ENCODE measurements at regions not wholly inside any gene's neighbourhood (a gene's known extent, or its start where the extent isn't known, plus 50 kb on each side); places are given as distances from the start of the nearest gene placed in this dataset.

- no peak for DNase-seq
These were observed 357.4 kb upstream of the IL12A start for GRCh38 chr3:159631226-159631625.

DNA sequence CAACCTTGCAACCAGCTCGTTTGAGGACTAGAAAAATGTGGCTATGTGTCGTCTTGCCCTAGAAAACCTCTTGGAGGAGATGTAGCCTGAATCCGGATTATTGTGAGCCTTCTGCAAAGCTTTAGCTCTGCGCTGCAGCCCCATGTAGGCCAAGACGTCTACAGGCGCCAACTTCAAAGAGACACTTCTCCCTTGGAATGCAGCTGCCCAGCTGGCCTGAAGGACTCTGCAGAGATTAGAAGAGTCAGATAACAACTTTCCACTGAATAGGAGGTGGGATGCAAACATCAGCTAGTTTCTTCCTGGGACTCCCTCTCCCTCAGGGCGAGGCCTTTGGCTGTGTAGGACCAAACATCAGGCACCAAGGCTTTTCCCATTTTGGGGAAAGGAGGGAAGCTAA lies 356.5 kb upstream of the IL12A start:
- DNase-seq = no peak

GRCh38 chr3:159632851-159633250 lies 355.8 kb upstream of the IL12A start:
- DNase-seq = no peak

DNA sequence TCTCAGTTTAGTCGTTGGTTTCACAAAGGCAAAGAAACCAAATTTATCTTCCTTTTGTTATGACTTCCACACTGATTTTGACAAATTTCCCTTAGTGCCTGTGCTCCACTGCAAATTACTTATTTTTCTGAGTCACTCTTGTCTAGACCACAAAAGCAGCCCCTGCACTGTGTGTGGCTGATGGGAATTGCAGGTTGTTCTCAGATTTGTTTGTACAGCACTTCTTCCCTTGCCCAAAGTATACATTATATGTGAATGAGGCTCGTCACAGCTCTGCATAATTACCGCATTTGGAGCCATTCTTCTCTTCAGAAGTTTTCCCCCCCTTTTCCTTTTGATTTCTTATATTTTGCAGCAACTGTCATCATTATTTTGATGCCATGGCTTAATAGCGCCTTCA lies 354.2 kb upstream of the IL12A start:
- DNase-seq = no peak

DNA sequence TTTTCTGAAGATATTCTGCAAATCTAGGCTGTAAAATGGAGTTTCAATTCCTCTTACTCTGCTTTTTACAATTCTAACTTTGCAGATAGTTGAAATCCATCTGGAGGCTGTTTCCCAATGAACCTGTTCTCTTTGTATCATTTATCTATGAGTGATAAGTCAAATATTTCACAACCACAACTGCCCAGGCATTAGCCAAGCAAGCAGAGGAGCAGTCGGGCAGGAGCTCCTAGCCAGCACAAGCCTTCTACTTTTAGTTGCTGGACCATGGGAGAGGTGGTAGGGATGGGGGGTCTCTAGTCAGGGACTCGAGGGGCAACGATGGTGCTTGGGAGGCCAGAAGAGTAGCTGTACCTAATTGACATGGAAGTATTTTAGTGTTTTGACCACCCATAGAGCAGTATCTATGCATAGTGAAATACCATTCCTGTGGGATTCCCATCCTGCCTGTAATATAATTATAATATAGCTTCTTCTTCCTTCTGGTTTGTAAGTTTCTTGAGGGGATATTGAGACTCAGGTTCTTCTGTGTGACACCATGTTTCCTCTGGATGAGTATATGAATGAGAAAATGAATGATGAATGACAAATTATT lies 353.5 kb upstream of the IL12A start:
- DNase-seq = no peak

- DNase-seq = no peak
These were observed 350.6 kb upstream of the IL12A start for GRCh38 chr3:159637883-159638542.

GRCh38 chr3:159640225-159640624 lies 348.4 kb upstream of the IL12A start:
- no peak for DNase-seq

DNA sequence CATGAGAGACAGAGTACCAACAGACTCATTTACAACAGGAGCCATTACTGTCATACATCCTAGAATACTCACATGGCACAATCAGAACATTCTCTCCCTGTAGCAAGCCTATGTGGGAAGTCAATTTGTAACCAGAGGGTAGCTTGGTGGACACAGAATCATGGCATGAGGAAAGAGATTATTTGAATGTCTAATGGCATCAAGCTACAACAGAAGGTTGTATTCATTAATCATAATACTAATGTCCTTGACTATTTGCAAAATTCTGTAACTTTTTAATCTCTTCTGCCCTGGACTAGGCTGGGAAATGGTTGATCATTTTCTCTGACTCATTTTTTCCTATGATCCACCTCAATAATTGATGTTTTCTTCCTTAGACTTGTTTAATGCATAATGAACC lies 345.2 kb upstream of the IL12A start:
- DNase-seq = no peak

DNA sequence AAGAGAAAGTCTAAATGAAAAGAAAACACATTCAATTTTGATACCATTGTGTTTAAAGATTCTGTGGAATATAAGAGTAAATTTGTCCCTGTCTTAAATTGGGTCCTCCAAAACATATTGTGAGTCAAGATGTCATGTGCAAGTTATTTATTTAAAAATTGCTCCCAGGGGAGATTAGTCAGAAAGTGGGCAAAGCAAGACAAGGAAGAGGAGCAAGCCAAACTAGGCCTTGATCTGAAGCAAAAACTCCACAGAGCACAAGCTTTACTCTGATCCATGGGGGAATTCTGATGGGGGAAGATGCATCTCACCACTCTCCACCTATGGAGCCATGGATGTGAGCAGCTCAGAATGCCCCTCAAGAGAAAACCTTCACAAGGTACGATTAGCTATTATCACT lies 342.8 kb upstream of the IL12A start:
- no peak for DNase-seq

DNA sequence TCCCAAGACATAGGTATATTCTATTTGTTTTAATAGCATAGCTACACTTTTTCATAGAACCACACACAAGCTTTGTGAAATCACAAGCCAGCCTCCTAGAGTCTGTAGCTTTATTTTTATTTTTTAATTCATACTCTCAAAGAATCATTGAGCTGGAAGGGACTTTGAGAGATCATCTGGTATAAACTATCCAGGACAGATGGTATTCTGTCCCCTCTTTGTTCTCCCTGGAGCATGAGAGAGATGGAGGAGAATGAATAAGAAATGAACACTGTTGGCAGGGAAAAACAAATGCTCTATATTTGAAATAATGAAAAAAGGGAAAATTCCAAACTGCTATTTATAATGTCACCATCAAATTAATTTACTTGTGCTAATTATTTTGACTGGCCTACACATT lies 338.7 kb upstream of the IL12A start:
- DNase-seq = no peak

GRCh38 chr3:159650726-159651125 lies 337.9 kb upstream of the IL12A start:
- DNase-seq = no peak

GRCh38 chr3:159652452-159652851 lies 336.2 kb upstream of the IL12A start:
- no peak for DNase-seq

DNA sequence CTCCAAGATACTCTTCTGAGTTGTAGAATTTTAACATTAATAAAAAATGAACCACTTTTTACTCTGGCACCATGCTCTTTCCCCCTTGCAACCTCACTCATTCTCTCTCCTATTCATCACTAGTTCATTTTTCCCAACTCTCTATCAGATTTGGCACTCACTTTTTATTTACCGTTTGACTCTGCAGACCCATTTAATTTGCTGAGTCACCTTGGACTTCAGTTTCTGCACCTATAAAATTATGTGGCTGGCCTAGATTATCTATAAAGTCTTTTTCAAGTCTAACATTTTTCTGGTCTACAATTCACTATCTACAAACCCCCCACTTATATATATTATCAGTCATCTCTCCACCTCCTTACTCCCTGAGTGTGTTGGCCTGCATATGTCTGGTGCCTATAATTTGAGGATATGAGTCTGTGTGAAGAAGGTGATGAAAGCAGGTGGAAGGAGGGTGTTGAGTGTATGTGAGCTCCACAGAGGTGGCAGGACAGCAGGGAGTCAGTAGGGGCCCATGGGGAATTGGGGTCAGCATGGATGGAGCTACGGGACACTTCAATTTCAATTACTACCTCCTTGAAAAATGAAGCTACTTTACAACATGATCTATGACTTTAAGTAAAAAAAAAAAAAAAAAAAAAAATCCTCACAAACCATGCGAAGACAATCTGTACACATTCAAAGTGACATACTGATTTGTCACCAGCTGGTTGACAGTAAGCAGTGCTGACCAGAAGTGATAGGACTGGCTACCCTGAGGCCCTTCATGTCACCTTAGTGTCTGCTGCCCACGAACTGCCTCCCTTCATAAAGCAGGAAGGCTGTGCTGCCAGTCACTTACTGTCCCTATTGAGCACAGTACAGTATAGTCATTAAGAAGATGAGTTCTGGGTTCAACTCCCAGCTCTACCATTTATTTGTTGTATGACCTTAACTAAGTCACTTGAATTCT lies 334.2 kb upstream of the IL12A start:
- no peak for DNase-seq

- no peak for DNase-seq
These were observed 333.4 kb upstream of the IL12A start for GRCh38 chr3:159655202-159655601.

GRCh38 chr3:159657176-159657575 lies 331.5 kb upstream of the IL12A start:
- DNase-seq = no peak

DNA sequence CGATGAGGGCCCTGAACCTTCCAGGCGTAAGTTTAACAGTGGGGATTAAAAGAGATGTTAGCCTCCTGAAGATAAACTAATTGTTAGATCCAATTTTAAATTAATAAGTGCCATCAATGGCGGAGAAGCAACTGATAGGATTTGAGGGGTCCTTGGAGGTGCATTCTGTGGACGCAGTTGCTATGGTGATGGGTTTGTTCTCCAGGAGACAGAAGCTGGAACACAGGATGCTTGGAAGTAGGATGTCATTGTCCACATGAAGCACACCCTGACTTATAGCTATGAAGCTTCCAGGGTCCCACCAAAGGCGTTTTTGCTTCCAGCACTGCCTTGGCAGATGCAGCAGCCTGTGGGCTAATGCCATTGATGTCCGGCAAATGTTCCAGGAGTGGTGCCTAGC lies 331.0 kb upstream of the IL12A start:
- DNase-seq = no peak

DNA sequence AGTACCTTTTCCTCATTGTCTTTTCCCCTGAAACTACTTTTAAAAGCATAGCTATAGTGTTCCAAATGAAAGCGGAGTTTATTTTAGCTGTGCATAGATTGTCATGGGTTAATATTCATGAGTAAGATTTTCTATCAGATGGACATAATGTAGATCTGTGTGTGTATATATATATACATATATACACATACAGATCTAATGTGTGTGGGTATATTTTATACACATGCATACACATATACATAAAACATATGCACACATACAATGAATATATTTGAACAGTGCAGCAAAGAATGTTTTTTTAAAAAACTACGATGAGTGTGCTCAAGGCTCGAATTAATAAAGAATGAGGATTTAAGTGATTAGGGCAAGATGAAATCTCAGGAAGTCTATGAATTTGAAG lies 328.3 kb upstream of the IL12A start:
- DNase-seq = no peak

GRCh38 chr3:159660901-159661300 lies 327.7 kb upstream of the IL12A start:
- DNase-seq = no peak

- no peak for DNase-seq
These were observed 326.1 kb upstream of the IL12A start for GRCh38 chr3:159662549-159662948.

DNA sequence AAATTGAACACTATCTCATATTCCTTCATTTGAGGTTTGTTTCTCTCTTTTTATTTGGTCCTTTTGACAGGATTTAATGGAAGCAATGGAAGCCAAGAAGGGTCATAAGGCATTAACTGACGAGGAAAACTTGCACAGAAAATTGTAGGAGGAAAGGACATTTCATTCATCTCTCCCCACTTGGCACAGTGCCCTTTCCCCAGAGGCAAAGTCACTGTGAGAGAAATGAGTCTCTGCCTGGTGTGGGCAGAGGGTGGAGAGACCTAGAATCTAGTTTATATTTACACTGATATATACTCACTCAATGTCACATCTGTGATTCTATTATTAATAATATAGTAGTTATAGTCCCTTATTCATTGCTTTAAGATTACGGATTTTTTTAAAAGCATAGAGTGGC lies 324.6 kb upstream of the IL12A start:
- no peak for DNase-seq

GRCh38 chr3:159664653-159665052 lies 324.0 kb upstream of the IL12A start:
- no peak for DNase-seq

GRCh38 chr3:159667261-159667660 lies 321.4 kb upstream of the IL12A start:
- no peak for DNase-seq

GRCh38 chr3:159668461-159668860 lies 320.2 kb upstream of the IL12A start:
- no peak for DNase-seq

- DNase-seq = no peak
These were observed 319.6 kb upstream of the IL12A start for GRCh38 chr3:159668990-159669476.

Measured in CD4-positive, alpha-beta T cell treated with Interleukin-15 for 1 hour (primary cell).